Fibroblast of skin of right quadriceps (primary cell): ENCODE measurements at regions not wholly inside any gene's neighbourhood (a gene's known extent, or its start where the extent isn't known, plus 50 kb on each side); places are given as distances from the start of the nearest gene placed in this dataset.
"Not testable (repeated sequence)": the region's sequence is repeated elsewhere in the genome, so short reads cannot be mapped to it uniquely, and the experiment has no call there.

ENCODE experiments used
- DNase-seq: peaks from one replicate; pipeline ENCODE4 v3.0.0-alpha.2; 2013

DNA sequence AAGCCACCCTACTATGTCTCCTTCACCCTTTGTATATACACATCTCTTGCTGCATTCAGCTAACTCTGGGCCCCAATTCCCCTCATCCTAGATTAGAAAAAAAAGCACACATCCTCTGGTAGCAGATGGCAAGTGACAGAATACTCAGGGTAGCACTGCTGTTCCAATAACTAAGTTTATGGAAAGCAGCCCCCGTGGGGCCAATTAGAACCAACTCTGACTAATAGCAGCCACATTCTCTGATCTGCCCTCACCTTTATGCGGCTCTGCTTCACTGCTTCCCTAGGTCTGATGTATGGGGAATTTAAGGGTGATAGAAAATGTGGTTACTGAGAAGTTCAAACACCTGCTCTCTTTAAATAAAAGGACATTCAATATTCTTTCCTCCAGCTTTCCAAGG is 74.9 kb upstream of the SETMAR start:
- DNase-seq, result no peak

DNA sequence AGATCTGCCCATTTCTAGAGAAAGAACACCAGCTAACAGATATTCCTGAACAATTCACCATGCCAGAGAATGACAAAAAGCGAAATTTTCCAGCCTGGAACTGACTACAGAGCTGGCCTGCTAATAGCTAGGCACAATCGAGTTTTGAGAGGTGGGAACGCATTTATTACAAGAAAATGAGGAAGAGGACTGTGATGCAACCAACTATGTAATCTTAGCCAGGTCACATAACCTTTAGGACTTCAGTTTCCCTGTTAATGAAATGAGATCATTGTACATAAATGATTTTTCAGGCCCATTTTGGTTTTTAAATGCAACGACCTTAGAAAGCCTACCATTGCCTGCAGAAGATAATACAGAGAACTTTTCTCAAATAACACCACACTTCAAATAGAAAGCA is 72.1 kb upstream of the SETMAR start:
- DNase-seq, result no peak

DNA sequence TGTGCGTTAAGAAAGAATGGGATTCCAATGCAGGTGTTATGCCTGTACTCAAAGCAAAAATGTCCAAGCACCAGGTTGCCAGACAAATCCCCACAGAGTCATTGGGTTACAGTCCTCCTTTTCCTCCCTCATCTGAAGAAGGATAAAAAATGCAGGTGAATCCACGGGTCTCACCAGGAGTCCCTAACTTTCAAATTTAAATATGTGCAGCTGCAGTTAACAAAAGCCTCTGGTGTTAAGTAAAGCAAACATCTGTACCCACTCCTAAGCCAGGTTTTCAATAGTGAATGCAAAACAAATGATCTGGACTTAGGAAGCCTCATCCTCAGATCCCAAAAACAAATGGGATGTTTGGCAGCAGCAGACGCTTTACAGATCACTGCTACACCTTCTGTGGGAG is 70.4 kb upstream of the SETMAR start:
- no peak for DNase-seq

DNA sequence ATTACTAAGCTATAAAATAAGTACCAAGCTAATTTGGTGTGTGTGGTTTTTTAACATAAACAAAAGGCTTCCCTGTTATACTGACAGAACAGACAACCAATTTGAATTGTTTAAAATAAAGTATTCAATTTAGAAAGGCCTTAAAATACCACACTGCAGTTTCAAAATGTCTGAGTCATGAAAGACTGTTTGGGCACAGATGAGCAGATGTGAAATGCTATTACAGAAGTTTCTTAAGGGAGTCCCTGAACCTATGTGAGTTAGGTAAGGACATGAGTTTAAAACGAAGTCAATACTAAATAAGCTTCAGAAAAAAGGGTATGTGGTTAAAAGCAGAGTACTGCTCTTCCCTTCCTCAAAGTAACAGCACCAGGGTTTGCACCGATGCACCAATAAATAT is 69.7 kb upstream of the SETMAR start:
- no peak for DNase-seq

DNA sequence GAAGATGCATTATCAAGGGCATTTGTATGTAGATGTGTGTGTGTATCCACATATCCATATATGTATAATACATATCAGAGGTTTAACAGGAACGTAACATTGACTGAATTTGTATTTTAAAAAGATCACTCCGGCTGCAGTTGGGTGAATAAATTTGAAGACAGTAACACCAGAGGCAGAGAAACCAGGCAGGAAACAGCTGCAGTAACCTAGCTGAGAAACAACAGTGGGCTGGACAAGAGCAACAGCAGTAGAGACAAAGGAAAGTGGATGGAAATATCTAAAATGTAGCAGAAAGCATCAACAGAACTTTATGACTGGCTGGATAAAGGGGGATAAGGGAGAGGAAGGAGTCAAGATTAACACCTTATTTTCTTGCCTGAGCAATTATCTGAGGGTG is 68.3 kb upstream of the SETMAR start:
- no peak for DNase-seq

DNA sequence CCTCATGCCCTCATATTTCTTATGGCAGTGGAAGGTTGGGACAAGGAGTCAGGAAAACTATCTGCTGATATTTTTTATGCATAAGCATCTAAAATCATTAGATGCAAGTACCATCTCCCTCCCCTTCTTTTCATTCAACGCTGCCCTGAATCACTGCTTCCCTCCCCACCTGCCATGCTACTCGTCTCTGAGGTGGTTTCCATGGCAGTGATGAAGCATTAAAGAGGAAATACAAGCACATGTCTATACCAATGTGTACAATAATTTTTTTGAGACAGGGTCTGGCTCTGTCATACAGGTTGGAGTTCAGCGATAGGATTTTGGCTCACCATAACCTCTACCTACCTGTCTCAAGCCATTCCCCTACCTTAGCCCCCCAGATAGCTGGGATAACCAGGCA is 67.5 kb upstream of the SETMAR start:
- DNase-seq, result no peak

DNA sequence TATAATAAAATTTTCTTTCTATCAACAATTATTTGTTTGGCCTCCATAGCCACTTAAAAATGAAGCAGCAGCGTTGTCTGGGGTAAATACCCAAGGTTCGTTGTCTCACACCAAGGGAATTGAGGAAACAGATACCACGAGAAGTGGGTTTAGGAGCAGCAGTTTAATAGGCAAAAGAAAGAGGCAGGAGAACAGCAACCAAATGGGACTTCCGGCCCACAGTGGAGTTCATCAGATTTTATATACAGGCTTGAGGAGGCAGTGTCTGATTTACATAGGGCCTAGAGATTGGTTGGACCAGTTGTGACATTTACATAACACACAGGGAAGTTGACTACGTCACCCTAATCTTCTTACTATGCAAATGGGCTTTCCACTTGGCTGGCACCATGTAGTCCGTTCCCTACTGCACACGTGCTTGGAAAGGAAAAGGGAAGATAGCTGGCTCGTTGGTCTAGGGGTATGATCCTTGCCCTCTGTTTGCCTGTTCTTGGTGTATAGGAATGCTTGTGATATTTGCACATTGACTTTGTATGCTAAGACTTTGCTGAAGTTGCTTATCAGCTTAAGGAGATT is 61.5 kb upstream of the SETMAR start:
- DNase-seq, result no peak

DNA sequence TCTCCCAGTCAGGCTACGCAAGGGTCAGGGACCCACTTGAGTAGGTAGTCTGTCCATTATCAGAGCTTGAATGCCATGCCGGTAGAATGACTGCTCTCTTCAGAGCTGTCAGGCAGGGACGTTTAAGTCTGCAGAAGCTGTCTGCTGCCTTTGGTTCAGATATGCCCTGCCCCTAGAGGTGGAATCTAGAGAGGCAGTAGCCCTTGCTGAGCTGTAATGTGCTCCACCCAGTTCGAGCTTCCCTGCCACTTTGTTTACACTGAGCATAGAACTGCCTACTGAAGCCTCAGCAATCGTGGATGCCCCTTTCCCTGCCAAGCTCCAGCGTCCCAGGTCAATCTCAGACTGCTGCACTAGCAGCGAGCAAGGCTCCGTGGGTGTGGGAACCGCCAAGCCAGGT is 57.5 kb upstream of the SETMAR start:
- DNase-seq, result no peak

DNA sequence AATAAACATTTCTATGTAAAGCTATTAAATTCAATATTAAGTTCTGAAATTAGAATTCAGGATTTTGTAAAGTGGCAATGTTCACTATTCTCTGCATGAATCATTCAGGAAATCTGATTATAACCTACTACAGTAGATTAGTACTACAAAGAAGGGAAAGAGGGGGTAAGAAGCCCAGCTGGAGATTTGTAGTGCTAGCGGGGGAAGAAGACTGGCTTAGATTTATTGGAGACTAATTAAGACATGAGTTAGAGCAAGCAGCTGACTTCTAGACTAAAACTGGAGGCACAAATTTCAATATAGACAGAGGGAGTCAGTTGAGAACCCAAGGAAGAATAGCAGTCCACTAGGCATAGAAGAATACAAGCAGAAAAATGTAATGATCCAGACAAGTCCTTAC is 55.8 kb upstream of the SETMAR start:
- DNase-seq, result no peak

DNA sequence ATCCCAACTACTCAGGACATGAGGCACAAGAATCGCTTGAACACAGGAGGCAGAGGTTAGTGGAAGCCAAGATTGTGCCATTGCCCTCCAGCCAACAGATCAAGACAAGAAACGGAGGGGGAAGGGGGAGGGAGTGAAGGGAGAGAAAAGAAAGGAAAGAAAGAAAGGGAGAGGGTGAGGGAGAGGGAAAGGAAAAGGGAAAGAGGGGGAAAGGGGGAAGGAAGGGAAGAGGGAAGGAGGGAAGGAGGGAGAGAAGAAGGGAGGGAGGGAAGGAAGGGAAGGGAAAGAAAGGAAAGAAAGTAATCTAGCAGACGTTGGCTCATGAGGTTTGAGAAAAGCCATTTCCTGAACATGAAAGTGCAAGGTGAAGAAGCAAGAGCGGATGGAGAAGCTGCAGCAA is 53.1 kb upstream of the SETMAR start:
- no peak for DNase-seq

DNA sequence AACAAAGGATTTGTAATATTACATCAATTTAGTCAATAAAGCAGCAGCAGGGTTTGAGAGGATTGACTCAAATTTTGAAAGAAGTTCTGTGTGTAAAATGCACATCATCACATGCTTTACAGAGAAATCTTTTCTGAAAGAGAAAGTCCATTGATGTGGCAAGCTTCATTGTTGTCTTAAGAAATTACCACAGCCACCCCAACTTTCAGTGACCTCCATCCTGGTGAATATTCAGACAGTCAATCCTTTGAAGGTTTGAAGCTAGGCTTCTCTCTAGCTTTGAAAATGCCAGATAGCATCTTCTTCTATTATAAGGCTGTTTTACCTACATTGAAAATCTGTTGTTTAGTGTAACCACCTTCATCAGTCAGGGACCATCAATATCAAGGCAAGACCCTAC is 51.8 kb upstream of the SETMAR start:
- DNase-seq, result no peak

DNA sequence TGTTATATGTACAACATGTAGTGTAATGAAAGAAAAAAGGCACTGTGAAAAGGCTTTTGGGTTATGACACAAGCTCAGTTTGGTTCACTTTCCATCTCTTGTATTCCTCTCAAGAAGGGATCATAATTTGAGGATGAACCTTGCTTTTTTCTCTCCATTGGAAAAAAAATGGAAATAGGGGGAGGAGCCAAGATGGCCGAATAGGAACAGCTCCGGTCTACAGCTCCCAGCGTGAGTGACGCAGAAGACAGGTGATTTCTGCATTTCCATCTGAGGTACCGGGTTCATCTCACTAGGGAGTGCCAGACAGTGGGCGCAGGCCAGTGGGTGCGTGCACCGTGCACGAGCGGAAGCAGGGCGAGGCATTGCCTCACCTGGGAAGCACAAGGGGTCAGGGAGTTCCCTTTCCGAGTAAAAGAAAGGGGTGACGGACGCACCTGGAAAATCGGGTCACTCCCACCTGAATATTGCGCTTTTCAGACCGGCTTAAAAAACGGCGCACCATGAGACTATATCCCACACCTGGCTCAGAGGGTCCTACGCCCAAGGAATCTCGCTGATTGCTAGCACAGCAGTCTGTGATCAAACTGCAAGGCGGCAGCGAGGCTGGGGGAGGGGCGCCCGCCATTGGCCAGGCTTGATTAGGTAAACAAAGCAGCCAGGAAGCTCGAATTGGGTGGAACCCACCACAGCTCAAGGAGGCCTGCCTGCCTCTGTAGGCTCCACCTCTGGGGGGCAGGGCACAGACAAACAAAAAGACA is 49.9 kb upstream of the SETMAR start:
- not testable (repeated sequence) for DNase-seq
